SK-N-SH (cell line): ENCODE measurements at regions not wholly inside any gene's neighbourhood (a gene's known extent, or its start where the extent isn't known, plus 50 kb on each side); places are given as distances from the start of the nearest gene placed in this dataset.

ENCODE experiments used
- CTCF ChIA-PET: fragments of 300-600, 350-600 bp; formaldehyde crosslinking; extraction: SDS; loops from one replicate; lab custom pipeline; 2021; lab: Yijun Ruan, JAX
- POLR2A ChIA-PET: fragments of 350-600 bp; sonication (Branson Sonifier 250); formaldehyde crosslinking; extraction: SDS; loops from one replicate; lab custom pipeline; 2020; ENCODE audit warnings: antibody characterized with exemption, inconsistent platforms; lab: Yijun Ruan, JAX
- DNase-seq: peaks from one replicate; pipeline ENCODE4 v3.0.0; 2012
- H2AFZ ChIP-seq: fragments of 200-600 bp; sonication (generic); 2 replicates; pipeline ENCODE4 v1.8.1; 2016; ENCODE audit warnings: antibody characterized with exemption, mild to moderate bottlenecking, low read depth
- H3F3A ChIP-seq: fragments of 200-600 bp; sonication (generic); replicated peaks from 2 replicates; pipeline ENCODE3; 2016; ENCODE audit warnings: antibody characterized with exemption, mild to moderate bottlenecking; ENCODE audit not compliant: insufficient read depth
- H3K27ac ChIP-seq, 2 experiments: fragments of 200-500 bp in 1 of 2; fragments of 200-600 bp in 1 of 2; sonication (Bioruptor generic) in 1 of 2; sonication (generic), shearing (Covaris generic) in 1 of 2; 2 replicates each; pipeline versions ENCODE4 v1.5.1 to v1.6.1; 2014 to 2016; ENCODE audit warnings: low read depth in 2 of 2, inconsistent platforms in 1 of 2, low read length in 1 of 2, mild to moderate bottlenecking in 1 of 2, mixed read lengths in 1 of 2
- H3K27me3 ChIP-seq: fragments of 200-600 bp; sonication (generic), shearing (Covaris generic); 2 replicates; pipeline ENCODE4 v1.6.1; 2016; ENCODE audit warnings: mixed run types; ENCODE audit not compliant: insufficient read depth
- H3K36me3 ChIP-seq, 2 experiments: fragments of 200-500 bp in 1 of 2; fragments of 200-600 bp in 1 of 2; sonication (Bioruptor generic) in 1 of 2; sonication (generic) in 1 of 2; replicated peaks in 1 of 2; 2 replicates each; pipeline versions ENCODE3 to v1.5.1; 2014 to 2016; ENCODE audit warnings: low read length in 1 of 2, mild to moderate bottlenecking in 1 of 2; ENCODE audit not compliant: insufficient read depth in 2 of 2, control insufficient read depth in 1 of 2
- H3K4me1 ChIP-seq, 2 experiments: fragments of 200-500 bp in 1 of 2; fragments of 200-600 bp in 1 of 2; sonication (Bioruptor generic) in 1 of 2; sonication (generic), shearing (Covaris generic) in 1 of 2; 2 replicates each; pipeline versions ENCODE4 v1.5.1 to v1.6.1; 2014 to 2016; ENCODE audit warnings: low read depth in 1 of 2, low read length in 1 of 2, mixed run types in 1 of 2; ENCODE audit not compliant: insufficient read depth in 2 of 2, control insufficient read depth in 1 of 2
- H3K4me2 ChIP-seq: fragments of 200-600 bp; sonication (generic), shearing (Covaris generic); 2 replicates; pipeline ENCODE4 v1.6.1; 2017; ENCODE audit warnings: mixed run types
- H3K4me3 ChIP-seq, 2 experiments: fragments of 200-500 bp in 1 of 2; fragments of 200-600 bp in 1 of 2; sonication (Bioruptor generic) in 1 of 2; sonication (generic), shearing (Covaris generic) in 1 of 2; 2 replicates each; pipeline versions ENCODE4 v1.5.1 to v1.8.1; 2014 to 2016; ENCODE audit warnings: low read depth in 2 of 2, inconsistent platforms in 1 of 2, low read length in 1 of 2, mild to moderate bottlenecking in 1 of 2, mixed read lengths in 1 of 2, moderate library complexity in 1 of 2
- H3K79me2 ChIP-seq: fragments of 200-600 bp; sonication (generic); 2 replicates; pipeline ENCODE4 v1.8.1; 2017; ENCODE audit warnings: mild to moderate bottlenecking; ENCODE audit not compliant: insufficient read depth
- H3K9ac ChIP-seq: fragments of 200-600 bp; sonication (generic); 2 replicates; pipeline ENCODE4 v1.6.1; 2017; ENCODE audit warnings: mixed run types
- H3K9me2 ChIP-seq: fragments of 200-600 bp; sonication (generic); 2 replicates; pipeline ENCODE4 v1.6.1; 2017; ENCODE audit warnings: mixed run types
- H3K9me3 ChIP-seq: fragments of 200-600 bp; sonication (generic); 2 replicates; pipeline ENCODE4 v1.6.1; 2017; ENCODE audit warnings: mixed run types, mild to moderate bottlenecking, moderate library complexity
- H4K20me1 ChIP-seq: fragments of 200-600 bp; sonication (generic); 2 replicates; pipeline ENCODE4 v1.6.1; 2017; ENCODE audit warnings: mild to moderate bottlenecking, mixed run types; ENCODE audit not compliant: insufficient read depth
- EZH2phosphoT487 ChIP-seq: fragments of 200-600 bp; sonication (generic); IDR thresholded peaks from 2 replicates; pipeline ENCODE4 v1.6.1; 2017; ENCODE audit warnings: low read depth, mixed run types, mild to moderate bottlenecking, antibody characterized with exemption, moderate library complexity, borderline replicate concordance
- FOXJ3 ChIP-seq: sonication (generic); formaldehyde crosslinking; IDR thresholded peaks from 2 replicates; pipeline ENCODE4 v1.5.1; 2020; ENCODE audit warnings: mild to moderate bottlenecking, missing genetic modification reagents
- GATA2 ChIP-seq: sonication (generic); formaldehyde crosslinking; IDR thresholded peaks from 2 replicates; pipeline ENCODE4 v1.5.0; 2020; ENCODE audit warnings: mild to moderate bottlenecking, missing genetic modification reagents
- NFIC ChIP-seq: IDR thresholded peaks from 2 replicates; pipeline ENCODE4 v1.4.0; 2012; ENCODE audit warnings: borderline replicate concordance
- RAD21 ChIP-seq: IDR thresholded peaks from 2 replicates; pipeline ENCODE4 v1.6.1; 2012; ENCODE audit warnings: mild to moderate bottlenecking, low read length
- RCOR1 ChIP-seq: fragments of 150-350 bp; IDR thresholded peaks from 2 replicates; pipeline ENCODE4 v1.6.1; 2017; ENCODE audit warnings: antibody characterized with exemption, low read length
- USF2 ChIP-seq: fragments of 150-350 bp; IDR thresholded peaks from 2 replicates; pipeline ENCODE4 v1.6.1; 2017; ENCODE audit warnings: antibody characterized with exemption, low read length, low read depth, borderline replicate concordance
- ZBTB33 ChIP-seq: IDR thresholded peaks from 2 replicates; pipeline ENCODE4 v1.4.0; 2012; ENCODE audit warnings: low read depth, borderline replicate concordance
- WGBS: methylation state at CpG from one replicate; pipeline ENCODE4 v1.1.6; 2017; ENCODE audit warnings: low lambda C conversion rate; 5-methylcytosine and 5-hydroxymethylcytosine counted together
- TF ChIP-seq, protein P1 (sequence below): IDR thresholded peaks from 2 replicates; pipeline ENCODE4 v1.4.0; 2012; ENCODE audit warnings: low read depth, borderline replicate concordance

DNA sequence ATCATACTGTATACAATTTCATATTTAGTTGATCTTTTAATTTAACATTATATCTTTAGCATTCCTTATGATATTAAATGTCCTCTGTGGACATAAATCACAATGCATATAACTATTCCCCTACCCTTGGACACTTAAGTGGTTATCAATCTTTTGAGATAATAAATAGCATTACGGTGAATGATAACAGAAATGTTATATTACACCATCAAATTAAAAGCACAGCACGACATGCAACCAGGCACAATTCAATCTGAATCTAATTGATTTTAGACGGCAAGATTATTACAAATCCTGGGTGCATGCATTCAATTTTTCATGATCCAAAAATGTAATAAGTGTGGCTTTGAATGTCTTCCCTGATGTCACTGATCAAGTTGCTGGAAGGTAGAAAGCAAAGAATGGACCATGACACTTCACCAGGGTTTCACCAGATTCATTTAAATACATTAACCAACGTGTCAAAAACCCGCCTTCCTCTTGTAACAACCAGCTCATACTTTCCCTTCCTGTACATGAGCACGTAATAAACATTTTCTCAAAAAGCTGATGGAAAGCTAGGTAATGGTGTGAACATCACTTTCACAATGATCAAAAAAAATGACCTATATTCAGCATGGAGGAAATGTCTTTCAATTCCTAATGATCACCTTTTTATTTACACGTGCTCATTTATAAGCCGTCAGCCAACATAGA, 513.7 kb upstream of the ID2 start:
- Histone ChIP-seq H3K9ac (no peak overlapping the region), H3K9me3 (no peaks in the 10 kb centered on the region)

DNA sequence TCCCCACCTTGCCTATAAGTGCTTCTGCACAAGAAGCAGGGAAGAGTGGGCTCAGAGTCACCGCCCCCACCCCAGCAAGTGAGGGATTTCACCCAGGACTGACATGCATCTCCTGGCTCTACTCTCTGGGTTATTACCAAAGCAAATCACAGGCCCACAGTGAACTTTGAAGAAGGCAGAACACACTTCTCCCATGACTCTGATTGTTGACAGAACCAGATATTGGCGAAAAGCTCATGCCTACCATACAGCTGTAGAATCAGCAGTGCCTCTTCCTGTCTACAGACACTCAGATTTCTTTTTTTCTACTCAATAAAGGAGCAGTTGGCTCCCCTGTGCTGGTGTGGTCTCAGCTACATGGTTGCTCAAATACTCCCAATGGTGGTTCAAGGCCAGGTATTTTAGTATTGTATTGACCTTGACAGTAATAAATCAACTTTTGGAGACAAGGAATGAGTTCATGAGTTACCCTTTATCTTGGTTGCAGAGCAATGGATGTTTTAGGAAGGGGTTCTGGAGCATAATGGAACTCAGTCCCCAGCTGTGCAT, 512.9 kb upstream of the ID2 start:
- Histone ChIP-seq H2AFZ (no peak overlapping the region), H4K20me1 (no peaks in the 10 kb centered on the region), H3K27me3 (no peaks in the 10 kb centered on the region), H3K4me3 (no peak overlapping the region), H3K9ac (no peak overlapping the region), H3K79me2 (no peaks in the 10 kb centered on the region), H3K9me2 (no peaks in the 10 kb centered on the region), H3K4me1 (peaks cover 4 to 39% of the 10 kb centered on the region in 2 experiments), H3K4me2 (peak overlapping the region; percentile 60), H3K9me3 (no peaks in the 10 kb centered on the region), H3K27ac (peak overlapping the region in 1 of 2 experiments; percentile 72; a peak in 2 of 4 replicates), H3F3A (peaks cover 27% of the 10 kb centered on the region), H3K36me3 (no peaks in the 10 kb centered on the region)
- no peak for TF ChIP-seq USF2
- no peak for TF ChIP-seq ZBTB33
- TF ChIP-seq RCOR1 = no peak
- TF ChIP-seq NFIC = no peak
- TF ChIP-seq EZH2phosphoT487 = no peak
- TF ChIP-seq, protein P1, sequence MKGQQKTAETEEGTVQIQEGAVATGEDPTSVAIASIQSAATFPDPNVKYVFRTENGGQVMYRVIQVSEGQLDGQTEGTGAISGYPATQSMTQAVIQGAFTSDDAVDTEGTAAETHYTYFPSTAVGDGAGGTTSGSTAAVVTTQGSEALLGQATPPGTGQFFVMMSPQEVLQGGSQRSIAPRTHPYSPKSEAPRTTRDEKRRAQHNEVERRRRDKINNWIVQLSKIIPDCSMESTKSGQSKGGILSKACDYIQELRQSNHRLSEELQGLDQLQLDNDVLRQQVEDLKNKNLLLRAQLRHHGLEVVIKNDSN = no peak
- TF ChIP-seq RAD21 = no peak
- WGBS = 83% methylated on average over 2 of the region's 2 CpGs
- DNase-seq = no peak
- ChIA-PET POLR2A (no interaction called here), CTCF (interaction anchor here (1.1 kb wide), 1 partner anchor 8 kb away, joined by 3 read pairs; no protein-coding TSS in a partner anchor)

More for the DNA sequence above, 513.7 kb upstream of the ID2 start:
- peak overlapping the region in 1 of 2 experiments; percentile 72; a peak in 1 of 4 replicates for H3K27ac ChIP-seq
- H3K36me3 ChIP-seq = no peaks in the 10 kb centered on the region
- CTCF ChIA-PET = interaction anchor here (1.1 kb wide), 1 partner anchor 9 kb away, joined by 3 read pairs; no protein-coding TSS in a partner anchor
- WGBS = 81% methylated on average over 8 of the region's 8 CpGs
- no peak overlapping the region for H3K4me2 ChIP-seq
- H3K4me3 ChIP-seq = no peak overlapping the region
- no peaks in the 10 kb centered on the region for H3K27me3 ChIP-seq
- no peak for TF ChIP-seq RAD21
- peak; percentile 70 for TF ChIP-seq GATA2 (CRISPR knock-in tag)
- TF ChIP-seq FOXJ3 (CRISPR knock-in tag) = no peak
- peaks cover 4 to 39% of the 10 kb centered on the region in 2 experiments for H3K4me1 ChIP-seq
- H4K20me1 ChIP-seq = no peaks in the 10 kb centered on the region
- H3K79me2 ChIP-seq = no peaks in the 10 kb centered on the region
- H3F3A ChIP-seq = peaks cover 27% of the 10 kb centered on the region
- DNase-seq = no peak
- no peak overlapping the region for H2AFZ ChIP-seq
- H3K9me2 ChIP-seq = no peaks in the 10 kb centered on the region
- POLR2A ChIA-PET = no interaction called here
